GM12801 (cell line): ENCODE measurements at regions not wholly inside any gene's neighbourhood (a gene's known extent, or its start where the extent isn't known, plus 50 kb on each side); places are given as distances from the start of the nearest gene placed in this dataset.

Experiments
- TF ChIP-seq, protein P1 (sequence below): IDR thresholded peaks from one replicate; pipeline ENCODE4 v1.5.1; 2011; ENCODE audit warnings: control low read depth; ENCODE audit not compliant: insufficient read length; ENCODE audit errors: extremely low read depth

DNA sequence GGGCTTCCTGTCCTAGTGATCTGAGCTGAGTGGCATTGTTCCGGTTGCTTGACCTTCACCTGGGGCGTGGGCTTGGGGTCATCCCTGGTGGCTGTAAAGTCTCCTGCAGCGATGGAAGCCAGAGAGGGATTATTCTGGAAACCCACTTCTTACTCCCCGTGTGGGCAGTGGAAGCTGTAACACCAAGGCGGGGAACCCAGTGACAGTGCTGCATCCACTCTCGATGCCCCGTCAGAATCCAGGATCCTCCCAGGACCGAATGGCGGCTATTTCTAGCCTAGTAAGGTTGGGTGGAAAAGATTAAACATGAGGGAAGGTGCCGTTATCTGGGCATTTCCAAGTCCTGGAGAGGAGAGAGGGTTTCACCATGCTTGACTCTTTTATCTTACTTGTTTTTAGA lies 280.6 kb downstream of the ZNF536 start:
- TF ChIP-seq, protein P1, sequence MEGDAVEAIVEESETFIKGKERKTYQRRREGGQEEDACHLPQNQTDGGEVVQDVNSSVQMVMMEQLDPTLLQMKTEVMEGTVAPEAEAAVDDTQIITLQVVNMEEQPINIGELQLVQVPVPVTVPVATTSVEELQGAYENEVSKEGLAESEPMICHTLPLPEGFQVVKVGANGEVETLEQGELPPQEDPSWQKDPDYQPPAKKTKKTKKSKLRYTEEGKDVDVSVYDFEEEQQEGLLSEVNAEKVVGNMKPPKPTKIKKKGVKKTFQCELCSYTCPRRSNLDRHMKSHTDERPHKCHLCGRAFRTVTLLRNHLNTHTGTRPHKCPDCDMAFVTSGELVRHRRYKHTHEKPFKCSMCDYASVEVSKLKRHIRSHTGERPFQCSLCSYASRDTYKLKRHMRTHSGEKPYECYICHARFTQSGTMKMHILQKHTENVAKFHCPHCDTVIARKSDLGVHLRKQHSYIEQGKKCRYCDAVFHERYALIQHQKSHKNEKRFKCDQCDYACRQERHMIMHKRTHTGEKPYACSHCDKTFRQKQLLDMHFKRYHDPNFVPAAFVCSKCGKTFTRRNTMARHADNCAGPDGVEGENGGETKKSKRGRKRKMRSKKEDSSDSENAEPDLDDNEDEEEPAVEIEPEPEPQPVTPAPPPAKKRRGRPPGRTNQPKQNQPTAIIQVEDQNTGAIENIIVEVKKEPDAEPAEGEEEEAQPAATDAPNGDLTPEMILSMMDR, result no peak

DNA sequence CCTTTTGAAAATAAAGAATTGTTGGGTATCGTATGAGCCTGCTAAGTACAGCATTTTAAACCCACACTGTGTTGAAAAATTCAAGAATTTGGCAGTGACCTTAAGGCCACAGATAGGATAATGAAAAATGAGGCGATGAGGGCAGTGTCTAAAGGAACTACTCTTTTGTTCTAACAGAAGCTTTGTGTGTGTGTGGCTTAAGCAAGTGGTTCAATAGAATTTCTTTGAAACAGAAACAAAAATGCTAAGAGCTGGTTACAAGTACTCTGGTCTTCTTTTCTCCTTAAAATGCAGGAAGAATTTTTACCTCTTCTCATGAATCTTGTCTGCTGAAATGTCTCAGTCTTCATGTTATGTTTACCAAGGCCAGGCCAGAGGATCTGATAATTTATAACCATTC lies 279.5 kb downstream of the ZNF536 start:
- TF ChIP-seq, protein P1, result no peak

DNA sequence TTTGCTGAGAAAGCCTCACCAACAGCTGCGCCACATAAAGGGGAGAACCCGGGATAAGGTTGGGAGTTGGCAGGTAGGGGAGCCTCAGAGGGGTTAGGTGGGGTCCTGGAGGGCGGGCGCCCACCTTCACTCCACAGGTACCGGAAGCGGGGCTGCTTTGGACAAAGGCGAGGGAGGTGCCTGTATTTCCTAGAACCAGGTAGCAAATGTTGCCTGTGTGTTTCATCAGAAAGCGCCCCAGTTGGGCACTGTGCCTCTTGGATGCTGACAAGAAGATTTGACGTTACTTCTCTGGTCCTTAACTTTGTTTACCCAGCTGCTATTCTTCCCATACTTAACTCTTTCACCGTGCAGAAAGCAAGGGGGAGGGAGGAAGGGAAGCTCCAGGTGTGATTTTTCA lies 278.9 kb downstream of the ZNF536 start:
- TF ChIP-seq, protein P1, result no peak

DNA sequence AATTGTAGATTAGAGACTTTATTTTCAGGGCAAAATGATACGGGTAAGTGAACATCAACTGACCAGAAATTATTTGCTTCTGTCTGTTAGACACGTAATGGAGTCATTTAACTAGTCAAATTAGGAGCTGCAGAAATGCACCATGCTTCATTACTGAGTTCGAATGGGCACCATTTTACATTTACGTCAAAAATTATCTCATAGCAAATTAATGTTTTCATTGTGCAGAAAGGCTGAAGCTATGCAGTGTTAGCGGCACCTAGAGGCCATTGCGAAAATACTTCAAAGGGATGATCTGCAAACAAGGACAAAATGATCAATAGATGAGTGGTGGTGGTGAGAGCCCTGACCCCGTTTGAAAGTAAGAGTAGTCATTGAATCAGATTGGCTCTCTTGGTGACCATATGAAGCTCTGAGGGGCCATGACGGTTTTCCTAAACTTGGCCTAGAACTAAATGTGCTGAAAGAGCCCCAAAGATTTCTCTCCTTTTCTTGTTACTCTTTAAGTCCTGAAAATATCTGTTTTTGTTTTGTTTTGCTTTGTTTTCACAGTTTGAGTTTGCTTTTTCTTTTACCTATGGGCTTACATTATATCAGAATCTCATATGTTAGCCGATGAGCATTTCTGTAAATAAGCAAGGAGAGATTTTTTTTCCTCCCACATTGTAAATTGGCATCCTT lies 277.9 kb downstream of the ZNF536 start:
- TF ChIP-seq, protein P1, result peak; percentile 2

DNA sequence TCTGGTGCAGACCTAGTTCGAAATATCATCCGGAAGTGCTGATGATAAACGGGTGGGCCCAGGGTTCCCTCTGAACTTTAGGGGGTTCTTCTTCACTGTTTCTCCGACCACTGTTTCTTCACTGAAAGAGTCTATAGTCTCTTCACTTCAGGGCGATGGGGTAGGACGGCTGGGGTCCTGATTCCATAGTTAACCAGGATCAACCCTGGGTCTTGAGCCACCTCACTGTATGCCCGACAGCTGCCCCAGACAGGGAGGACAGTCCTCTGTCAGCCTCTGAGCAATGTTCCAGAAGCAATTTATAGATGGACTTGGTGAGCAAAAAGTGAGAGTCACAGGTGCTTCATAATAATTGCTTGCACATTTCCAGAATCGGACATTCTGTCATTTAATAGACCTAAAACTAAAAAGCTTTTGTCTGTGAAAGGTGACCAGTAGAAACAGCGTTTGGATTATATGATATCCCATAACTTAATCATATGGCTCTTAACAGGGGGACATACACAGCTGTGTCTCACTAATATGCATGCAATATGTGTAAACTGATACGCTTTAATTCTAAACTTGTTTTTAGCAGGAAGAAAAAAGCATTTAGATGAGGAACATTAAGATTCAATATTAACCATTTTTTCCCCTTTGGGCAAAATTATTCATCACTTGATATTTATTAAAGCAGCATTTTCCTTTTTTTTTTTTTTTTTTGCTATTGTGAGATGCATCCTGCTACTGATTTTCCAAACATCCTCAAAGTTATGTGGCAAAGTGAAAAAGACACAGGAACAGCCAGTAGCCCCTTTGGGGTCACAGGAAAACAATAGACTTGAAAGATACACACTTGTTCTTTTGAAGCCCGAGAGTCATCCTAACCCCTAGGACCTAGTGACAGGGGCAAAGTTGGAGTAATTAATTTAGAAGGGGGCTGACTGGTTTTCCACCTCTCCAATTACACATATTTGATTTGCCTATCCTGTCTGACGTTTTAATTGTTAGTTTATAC lies 277.0 kb downstream of the ZNF536 start:
- TF ChIP-seq, protein P1, result no peak

DNA sequence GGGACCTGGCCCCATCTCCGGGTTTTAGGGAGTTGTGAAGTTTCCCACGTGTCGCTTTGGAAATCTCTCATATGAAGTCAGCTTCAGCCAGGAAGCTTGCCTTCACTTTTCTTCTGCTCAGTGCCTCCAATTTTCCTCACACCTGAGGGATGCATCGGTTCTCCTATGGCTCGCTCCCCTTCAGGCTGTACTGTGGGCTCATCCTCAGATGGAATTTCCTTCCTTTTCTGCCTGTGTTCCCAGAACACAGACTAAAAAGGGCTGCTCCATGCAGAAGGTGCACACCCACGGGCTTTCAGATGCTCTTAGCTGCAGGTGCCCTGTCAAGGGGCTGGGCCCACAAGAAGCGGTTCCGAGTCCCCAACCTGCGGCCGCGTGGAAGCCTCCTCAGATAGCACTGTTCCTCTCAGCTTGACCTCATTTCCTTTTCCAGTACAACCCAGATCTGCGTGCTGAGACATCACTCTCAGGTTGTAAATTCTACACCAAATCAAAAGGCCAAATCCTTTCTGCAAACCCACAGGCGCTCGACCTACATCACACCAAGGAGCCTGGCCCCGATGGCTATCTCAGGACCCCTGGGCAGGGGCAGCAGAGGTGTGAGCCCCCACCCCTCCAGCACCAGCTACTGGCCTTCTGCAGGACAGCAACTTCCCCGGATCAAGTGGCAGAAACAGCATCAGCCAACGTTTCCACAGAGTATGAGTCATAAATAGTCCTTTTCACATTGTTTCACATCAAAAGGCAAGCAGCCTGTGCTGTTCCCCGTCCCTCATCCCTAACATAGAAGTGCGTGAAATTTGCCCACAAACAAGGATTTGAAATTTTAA lies 275.9 kb downstream of the ZNF536 start:
- TF ChIP-seq, protein P1, result no peak

DNA sequence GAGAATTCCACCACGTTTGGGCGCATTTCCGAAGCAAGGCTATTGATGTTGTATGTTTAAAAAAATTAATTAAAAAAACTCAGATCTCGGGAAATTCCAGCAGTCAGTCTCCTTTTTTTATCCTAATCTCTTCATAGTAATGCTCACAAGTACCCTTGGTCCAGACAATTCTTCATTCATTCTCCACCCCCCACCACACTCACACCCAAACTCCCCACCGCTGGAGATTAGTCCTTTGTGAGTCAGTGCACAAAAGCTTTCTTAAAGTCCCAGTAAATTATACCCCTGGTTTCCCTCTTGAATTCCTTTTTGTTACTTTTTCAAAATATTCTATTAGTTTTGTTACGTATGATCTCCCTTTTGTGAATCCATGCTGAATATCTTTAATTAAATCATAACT lies 274.6 kb downstream of the ZNF536 start:
- TF ChIP-seq, protein P1, result no peak
